ENCODE measurements at regions not wholly inside any gene's neighbourhood (a gene's known extent, or its start where the extent isn't known, plus 50 kb on each side); places are given as distances from the start of the nearest gene placed in this dataset.
"Not testable (repeated sequence)": the region's sequence is repeated elsewhere in the genome, so short reads cannot be mapped to it uniquely, and the experiment has no call there.

DNA sequence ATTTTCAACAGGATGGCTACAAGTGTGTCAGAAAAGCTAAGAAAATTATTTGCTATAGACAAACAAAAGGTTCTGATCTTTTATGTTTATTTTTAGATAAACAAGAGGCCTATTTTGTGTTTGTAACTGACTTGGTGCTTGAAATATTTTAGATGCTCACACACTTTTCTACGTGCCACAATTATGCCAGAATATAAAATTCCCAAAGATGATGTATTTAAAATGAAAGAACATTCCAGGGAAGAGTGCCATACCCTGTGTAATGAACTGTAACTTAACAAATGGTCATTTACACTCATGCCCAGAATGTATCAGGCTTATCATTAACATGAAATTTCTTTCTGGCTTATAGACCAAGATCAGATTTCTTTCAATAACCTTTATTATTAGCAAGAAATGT lies 144.9 kb upstream of the MTPN start:
- ATAC-seq (no peak), DNase-seq (no peak)
- H3K4me3 ChIP-seq = no peak overlapping the region
- H3K9me3 ChIP-seq = no peaks in the 10 kb centered on the region
- H3K36me3 ChIP-seq (ENCODE audit: low read depth) = no peaks in the 10 kb centered on the region
- TF ChIP-seq, protein P1, sequence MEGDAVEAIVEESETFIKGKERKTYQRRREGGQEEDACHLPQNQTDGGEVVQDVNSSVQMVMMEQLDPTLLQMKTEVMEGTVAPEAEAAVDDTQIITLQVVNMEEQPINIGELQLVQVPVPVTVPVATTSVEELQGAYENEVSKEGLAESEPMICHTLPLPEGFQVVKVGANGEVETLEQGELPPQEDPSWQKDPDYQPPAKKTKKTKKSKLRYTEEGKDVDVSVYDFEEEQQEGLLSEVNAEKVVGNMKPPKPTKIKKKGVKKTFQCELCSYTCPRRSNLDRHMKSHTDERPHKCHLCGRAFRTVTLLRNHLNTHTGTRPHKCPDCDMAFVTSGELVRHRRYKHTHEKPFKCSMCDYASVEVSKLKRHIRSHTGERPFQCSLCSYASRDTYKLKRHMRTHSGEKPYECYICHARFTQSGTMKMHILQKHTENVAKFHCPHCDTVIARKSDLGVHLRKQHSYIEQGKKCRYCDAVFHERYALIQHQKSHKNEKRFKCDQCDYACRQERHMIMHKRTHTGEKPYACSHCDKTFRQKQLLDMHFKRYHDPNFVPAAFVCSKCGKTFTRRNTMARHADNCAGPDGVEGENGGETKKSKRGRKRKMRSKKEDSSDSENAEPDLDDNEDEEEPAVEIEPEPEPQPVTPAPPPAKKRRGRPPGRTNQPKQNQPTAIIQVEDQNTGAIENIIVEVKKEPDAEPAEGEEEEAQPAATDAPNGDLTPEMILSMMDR (IDR thresholded peaks at IDR 0.05) = no peak
- H3K4me1 ChIP-seq (ENCODE audit: low read depth) = no peaks in the 10 kb centered on the region
- intact Hi-C loops (cut with DNase I, micrococcal nuclease) = no loop called here

DNA sequence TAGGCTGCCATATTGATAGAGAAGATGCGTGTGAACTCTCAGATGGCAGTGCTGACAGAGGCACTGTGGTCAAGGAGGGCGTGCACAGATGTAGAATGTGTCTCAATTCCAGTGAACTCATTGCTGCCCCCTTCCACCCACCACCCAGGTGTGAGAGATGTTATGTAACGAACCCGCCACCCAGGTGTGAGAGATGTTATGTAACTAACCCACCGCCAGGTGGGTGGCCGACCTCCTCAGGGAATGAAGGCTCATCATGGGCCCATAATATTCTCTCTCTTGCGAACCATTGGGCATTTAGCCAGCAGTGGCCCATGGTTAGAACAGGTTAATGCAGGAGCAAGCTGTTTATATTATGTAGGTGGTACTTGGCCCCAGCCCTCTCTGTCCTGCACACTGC lies 140.4 kb upstream of the MTPN start:
- Histone ChIP-seq H3K36me3 (ENCODE audit: low read depth) (no peaks in the 10 kb centered on the region), H3K9me3 (no peaks in the 10 kb centered on the region), H3K4me1 (ENCODE audit: low read depth) (no peaks in the 10 kb centered on the region), H3K4me3 (no peak overlapping the region)
- ATAC-seq = no peak
- no peak for DNase-seq
- intact Hi-C loops (cut with DNase I, micrococcal nuclease) = no loop called here
- TF ChIP-seq, protein P1 (IDR thresholded peaks at IDR 0.05) = no peak

DNA sequence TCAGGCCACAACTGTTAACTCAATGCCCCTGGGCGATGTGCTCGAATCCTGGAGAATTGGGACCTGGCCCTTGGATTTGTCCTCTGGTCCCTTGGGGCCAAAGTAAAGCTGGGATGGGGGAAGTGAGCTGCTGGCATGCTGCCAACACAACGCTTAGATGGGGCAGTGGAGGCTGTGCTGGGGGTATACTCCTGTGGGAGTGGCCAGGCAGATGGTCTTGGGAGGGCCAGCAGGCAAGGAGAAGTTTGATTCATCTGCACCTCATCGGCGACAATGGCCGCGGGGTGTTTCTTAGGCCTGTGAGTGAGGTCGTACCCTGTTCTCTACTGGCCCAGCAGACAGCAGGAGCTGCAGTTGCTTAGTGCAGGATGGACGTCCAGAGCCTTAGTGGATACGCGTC lies 139.0 kb upstream of the MTPN start:
- intact Hi-C loops (cut with DNase I, micrococcal nuclease) = no loop called here
- Histone ChIP-seq H3K4me3 (no peak overlapping the region), H3K36me3 (ENCODE audit: low read depth) (no peaks in the 10 kb centered on the region), H3K9me3 (no peaks in the 10 kb centered on the region), H3K4me1 (ENCODE audit: low read depth) (no peaks in the 10 kb centered on the region)
- TF ChIP-seq, protein P1 (IDR thresholded peaks at IDR 0.05) = no peak
- no peak for ATAC-seq
- DNase-seq = no peak

DNA sequence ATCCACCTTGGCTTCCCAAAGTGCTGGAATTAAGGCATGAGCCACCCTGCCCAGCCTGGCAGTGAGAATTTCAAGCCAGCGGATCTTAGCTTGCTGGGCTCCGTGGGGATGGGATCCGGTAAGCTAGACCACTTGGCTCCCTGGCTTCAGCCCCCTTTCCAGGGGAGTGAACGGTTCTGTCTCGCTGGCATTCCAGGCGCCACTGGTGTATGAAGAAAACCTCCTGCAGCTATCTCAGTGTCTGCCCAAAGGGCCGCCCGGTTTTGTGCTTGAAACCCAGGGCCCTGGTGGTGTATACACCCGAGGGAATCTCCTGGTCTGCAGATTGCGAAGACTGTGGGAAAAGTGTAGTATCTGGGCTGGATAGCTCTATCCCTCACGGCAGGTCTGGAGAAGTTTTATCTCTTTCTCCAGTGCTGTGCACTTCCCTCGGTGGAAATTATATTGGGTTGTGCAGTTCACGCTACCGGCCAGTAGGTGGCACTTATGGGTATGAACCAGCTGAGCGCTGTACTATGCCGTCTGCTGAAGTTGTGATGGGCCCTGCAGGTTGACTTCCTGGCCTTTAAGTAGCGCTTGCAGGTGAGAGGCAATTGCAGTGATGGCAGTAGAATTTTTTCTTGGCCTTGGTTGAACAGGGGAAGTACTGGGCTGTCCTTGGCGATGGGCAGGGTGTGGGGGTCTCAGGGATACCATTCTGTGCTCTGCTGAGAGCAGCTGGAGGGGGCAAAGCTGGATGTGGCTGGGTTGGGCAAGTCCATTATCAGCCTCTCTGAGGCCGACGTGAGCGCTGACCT lies 138.0 kb upstream of the MTPN start:
- DNase-seq (peak in 2 of 3 donors; percentile 39 to 44), ATAC-seq (peak; percentile 81)
- TF ChIP-seq, protein P1 (IDR thresholded peaks at IDR 0.05) = peak; percentile 38
- Histone ChIP-seq H3K4me1 (ENCODE audit: low read depth) (no peaks in the 10 kb centered on the region), H3K4me3 (no peak overlapping the region), H3K9me3 (no peaks in the 10 kb centered on the region), H3K36me3 (ENCODE audit: low read depth) (no peaks in the 10 kb centered on the region)
- intact Hi-C loops (cut with DNase I, micrococcal nuclease) = no loop called here

DNA sequence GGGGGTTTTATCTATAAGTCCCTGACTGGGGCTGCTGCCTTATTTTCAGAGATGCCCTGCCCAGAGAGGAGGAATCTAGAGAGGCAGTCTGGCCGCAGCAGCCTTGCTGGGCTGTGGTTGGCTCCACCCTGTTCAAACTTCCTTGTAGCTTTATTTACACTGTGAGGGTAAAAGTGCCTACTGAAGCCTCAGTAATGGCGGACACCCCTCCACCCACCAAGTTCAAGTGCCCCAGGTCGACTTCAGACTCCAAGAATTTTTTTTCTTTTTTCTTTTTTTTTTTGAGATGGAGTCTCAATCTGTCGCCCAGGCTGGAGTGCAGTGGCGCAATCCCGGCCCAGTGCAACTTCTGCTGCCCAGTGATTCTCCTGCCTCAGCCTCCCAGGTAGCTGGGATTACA lies 137.3 kb upstream of the MTPN start:
- H3K36me3 ChIP-seq (ENCODE audit: low read depth); H3K9me3 ChIP-seq; DNase-seq; intact Hi-C loops (cut with DNase I, micrococcal nuclease); ATAC-seq; H3K4me1 ChIP-seq (ENCODE audit: low read depth); H3K4me3 ChIP-seq: not testable (repeated sequence)

DNA sequence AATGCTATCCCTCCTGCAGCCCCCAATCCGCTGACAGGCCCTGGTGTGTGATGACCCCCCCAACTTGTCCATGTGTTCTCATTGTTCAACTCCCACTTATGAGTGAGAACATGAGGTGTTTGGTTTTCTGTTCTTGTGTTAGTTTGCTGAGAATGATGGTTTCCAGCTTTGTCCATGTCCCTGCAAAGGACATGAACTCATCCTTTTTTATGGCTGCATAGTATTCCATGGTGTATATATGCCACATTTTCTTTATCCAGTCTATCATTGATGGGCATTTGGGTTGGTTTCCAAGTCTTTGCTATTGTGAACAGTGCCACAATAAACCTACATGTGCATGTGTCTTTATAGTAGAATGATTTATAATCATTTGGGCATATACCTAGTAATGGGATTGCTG lies 131.9 kb upstream of the MTPN start:
- DNase-seq; intact Hi-C loops (cut with DNase I, micrococcal nuclease); H3K36me3 ChIP-seq (ENCODE audit: low read depth); H3K9me3 ChIP-seq; H3K4me1 ChIP-seq (ENCODE audit: low read depth); H3K4me3 ChIP-seq; ATAC-seq: not testable (repeated sequence)

DNA sequence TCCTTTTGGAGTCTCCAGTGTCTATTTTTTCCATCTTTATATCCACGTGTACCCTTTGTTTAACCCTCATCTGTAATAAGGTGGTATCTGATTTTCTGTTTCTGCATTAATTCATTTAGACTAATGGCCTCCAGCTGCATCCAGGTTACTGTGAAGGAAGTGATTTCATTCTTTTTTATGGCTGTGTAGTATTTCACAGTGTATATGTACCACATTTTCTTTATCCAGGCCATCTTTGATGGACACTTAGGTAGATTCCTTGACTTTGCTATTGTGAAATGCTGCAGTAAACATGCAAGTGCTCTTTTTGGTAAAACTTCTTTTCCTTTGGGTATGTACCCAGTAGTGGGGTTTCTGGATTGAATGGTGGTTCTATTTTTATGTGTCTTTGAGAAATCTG lies 128.0 kb upstream of the MTPN start:
- DNase-seq = no peak
- TF ChIP-seq, protein P1 (IDR thresholded peaks at IDR 0.05) = no peak
- Histone ChIP-seq H3K4me1 (ENCODE audit: low read depth) (no peaks in the 10 kb centered on the region), H3K9me3 (no peaks in the 10 kb centered on the region), H3K4me3 (no peak overlapping the region), H3K36me3 (ENCODE audit: low read depth) (no peaks in the 10 kb centered on the region)
- no peak for ATAC-seq
- intact Hi-C loops (cut with DNase I, micrococcal nuclease) = no loop called here

All from mucosa of descending colon (tissue), 3 donors.